A204.1 (cell line): ENCODE measurements at regions not wholly inside any gene's neighbourhood (a gene's known extent, or its start where the extent isn't known, plus 50 kb on each side); places are given as distances from the start of the nearest gene placed in this dataset.

Source experiments
- FAIRE-seq: peaks from 2 replicates; lab custom pipeline; 2012; peaks lifted over from hg19 to GRCh38; lab: Jason Lieb, UNC

DNA sequence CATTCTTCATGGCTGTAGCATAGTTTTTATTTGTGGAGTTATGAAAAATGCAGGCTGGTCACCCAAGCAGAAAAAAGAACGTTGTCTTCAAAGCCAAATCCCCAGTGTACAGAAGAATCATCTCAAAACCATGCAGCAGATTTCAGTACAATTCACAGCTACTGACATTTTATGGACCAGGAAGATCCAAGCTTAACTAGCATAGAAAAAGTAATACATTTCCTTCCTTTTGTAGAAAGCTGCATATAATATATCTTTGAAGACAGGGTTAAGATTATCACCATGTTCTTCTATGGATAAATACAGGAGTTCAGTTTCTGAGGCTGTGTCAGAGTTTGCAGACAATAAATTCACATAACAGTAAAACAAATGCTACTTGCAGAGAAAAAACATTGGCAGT, 1054.8 kb upstream of the C9orf72 start:
- no peak for FAIRE-seq

- FAIRE-seq: no peak
Measured at GRCh38 chr9:28648723-28649122, 1075.4 kb upstream of the C9orf72 start.

- no peak for FAIRE-seq
Measured at GRCh38 chr9:28650327-28650726, 1077.0 kb upstream of the C9orf72 start.

- no peak for FAIRE-seq
Measured at GRCh38 chr9:28651050-28651722, 1077.9 kb upstream of the C9orf72 start.

DNA sequence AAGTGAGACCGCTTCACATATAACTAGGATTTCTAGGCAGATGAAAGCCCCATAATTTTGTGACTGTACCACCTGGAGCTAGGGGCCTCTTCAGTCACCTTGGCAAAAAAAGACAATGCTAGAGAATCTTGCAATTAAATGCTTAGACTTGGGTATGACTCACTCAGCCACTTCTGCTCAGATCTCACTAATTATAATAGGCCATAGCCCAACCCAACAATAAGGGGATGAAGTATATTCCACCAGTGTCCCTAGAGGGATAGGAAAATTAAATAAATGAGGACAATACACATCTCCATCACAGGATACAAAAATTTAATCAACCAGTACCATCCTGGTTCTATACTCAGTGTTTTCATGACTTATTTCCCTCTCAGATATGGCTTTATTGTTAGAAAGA, 1079.9 kb upstream of the C9orf72 start:
- no peak for FAIRE-seq

DNA sequence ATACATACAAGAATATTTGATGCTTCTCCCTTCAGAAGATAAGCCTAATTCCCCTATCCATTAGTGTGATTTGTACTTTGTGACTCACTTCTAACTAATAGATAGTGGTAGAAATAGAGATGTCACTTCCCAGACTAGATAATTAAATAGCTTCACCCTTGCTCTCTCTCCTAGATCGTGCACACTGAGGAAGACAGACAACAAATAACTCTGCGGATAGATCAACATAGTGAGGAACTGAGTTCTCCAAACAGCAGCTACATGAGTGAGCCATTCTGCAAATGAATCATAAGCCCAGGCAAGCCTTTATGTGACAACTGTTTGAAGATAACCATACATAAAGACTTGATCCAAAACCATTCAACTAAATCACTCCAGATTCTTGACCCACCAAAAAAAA, 1083.4 kb upstream of the C9orf72 start:
- FAIRE-seq: no peak

DNA sequence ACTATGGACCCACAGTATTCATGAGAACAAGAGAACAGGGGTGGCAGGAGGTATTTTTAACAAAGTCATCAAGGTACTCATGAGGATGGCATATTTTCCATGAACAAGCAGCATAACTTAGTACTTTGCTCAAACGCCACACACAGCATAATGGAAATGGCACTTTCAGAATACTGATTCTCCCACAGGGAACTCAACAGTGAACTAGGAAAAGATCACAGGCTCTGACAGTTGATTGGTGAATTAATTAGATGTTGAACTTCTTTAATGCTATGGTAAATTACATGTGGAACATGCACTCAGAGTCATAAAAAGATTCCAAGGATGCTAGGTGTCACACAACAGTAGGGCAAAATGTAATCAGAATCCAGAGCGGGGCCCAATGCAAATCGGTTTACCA, 1088.6 kb upstream of the C9orf72 start:
- no peak for FAIRE-seq

- FAIRE-seq: no peak
Measured at GRCh38 chr9:28662675-28663074, 1089.4 kb upstream of the C9orf72 start.

GRCh38 chr9:28668158-28668557, 1094.9 kb upstream of the C9orf72 start:
- no peak for FAIRE-seq

GRCh38 chr9:28671000-28671399, 1097.7 kb upstream of the C9orf72 start:
- FAIRE-seq: no peak

- no peak for FAIRE-seq
Measured at GRCh38 chr9:28678097-28678496, 1104.8 kb upstream of the C9orf72 start.

GRCh38 chr9:28688172-28688571, 1114.9 kb upstream of the C9orf72 start:
- no peak for FAIRE-seq

GRCh38 chr9:28692012-28692411, 1118.7 kb upstream of the C9orf72 start:
- FAIRE-seq: no peak

GRCh38 chr9:28696960-28697359, 1123.7 kb upstream of the C9orf72 start:
- no peak for FAIRE-seq

DNA sequence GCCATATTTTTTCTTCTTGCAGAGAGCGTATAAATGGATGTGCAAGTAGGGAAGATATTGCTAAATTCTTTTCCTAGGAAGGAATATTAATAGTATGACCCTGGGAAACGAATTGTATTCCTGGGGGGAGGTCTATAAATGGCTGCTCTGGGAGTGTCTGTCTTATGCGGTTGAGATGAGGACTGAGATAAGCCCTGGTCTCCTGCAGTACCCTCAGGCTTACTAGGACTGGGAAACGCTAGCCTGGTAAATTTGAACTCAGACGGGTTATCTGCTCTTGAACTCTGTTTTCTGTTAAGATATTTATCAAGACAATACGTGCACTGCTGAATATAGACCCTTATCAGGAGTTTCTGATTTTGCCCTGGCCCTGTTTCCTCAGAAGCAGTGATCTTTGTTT, 1126.4 kb upstream of the C9orf72 start:
- FAIRE-seq: no peak

GRCh38 chr9:28707616-28708015, 1134.3 kb upstream of the C9orf72 start:
- no peak for FAIRE-seq

DNA sequence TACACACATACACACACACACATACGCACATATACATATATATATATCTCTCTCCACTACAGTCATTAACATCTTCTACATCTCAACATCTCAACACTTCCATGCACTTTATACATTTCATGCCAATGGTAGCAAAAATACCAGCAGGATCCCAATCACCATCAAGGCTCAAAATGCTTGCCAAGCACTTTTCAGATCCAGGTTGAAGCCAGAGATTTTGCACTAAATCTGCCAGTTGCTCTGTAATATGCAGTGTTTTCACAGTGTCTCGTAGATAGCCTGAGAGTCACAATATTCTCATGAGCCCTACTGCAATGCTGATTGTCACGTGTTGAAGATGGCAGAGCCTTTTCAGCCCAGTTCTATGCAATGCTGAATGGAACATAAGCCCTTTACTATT, 1140.9 kb upstream of the C9orf72 start:
- no peak for FAIRE-seq

GRCh38 chr9:28718226-28718625, 1144.9 kb upstream of the C9orf72 start:
- FAIRE-seq: no peak

DNA sequence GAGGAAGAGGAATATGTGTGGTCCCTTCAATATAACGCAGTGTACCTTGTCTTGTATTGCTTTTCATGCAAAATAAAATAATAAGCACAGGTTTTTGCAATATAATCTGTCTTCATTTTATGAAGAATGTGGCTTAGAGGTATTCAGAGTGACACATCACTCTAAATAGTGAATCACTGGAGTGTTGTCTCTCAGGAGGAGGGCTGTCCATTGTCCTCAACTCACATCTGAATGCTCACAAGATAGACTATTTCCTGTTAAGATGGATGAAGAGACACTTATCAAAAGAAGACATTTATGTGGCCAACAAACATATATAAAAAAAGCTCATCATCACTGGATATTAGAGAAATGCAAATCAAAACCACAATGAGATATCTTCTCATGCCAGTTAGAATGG, 1147.5 kb upstream of the C9orf72 start:
- no peak for FAIRE-seq

GRCh38 chr9:28730111-28730510, 1156.8 kb upstream of the C9orf72 start:
- FAIRE-seq: no peak

GRCh38 chr9:28735738-28736342, 1162.6 kb upstream of the C9orf72 start:
- no peak for FAIRE-seq

DNA sequence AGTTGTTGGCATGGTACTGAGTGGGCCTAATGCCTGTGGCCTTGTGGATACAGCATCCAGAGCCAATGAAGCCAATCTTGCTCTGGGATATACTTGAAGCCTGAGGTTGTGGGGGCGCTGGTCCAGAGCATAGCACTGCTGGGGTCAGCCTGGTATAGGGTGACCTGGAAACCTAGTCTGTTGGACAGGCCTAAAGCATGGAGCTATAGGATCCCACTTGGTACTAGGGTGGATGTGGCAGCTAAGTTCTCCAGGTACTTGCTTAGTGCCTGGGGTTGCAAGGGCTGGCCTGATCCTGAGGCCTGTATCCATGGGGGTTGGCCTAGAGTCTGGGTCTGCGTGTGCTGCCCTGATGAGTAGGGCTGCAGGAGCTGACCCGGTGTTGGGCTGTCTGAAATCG, 1168.2 kb upstream of the C9orf72 start:
- no peak for FAIRE-seq

- no peak for FAIRE-seq
Measured at GRCh38 chr9:28747351-28747985, 1174.2 kb upstream of the C9orf72 start.

DNA sequence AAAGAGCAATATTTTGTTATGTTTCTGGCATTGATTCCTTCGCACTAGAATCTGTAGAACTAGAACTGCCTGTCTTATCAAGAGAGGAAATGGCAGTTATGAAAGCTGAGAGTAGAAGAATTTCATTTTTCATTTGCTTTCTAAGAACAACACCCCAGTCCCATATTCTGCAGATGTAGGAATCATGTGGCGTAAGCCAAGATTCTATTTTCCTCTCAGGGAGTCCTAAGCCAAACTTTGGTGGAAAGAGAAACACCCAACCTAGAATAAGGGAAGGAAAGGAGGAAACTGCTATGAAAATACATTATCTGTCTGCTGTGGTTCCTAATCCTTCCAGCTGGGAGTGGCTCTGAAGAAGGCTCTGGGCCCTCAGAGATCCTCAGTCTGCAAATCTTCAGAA, 1176.9 kb upstream of the C9orf72 start:
- no peak for FAIRE-seq
